DND-41 (cell line): ENCODE measurements at regions not wholly inside any gene's neighbourhood (a gene's known extent, or its start where the extent isn't known, plus 50 kb on each side); places are given as distances from the start of the nearest gene placed in this dataset.

Experiments
- CTCF ChIP-seq: IDR thresholded peaks from 2 replicates; pipeline ENCODE4 v1.5.1; 2012; ENCODE audit warnings: borderline replicate concordance, low read length, moderate library complexity, mild to moderate bottlenecking; ENCODE audit not compliant: poor library complexity, severe bottlenecking; ENCODE audit errors: extremely low read depth
- EZH2 ChIP-seq: IDR thresholded peaks from 3 replicates; pipeline ENCODE4 v1.6.1; 2012; ENCODE audit warnings: borderline replicate concordance, low read depth, mild to moderate bottlenecking, moderate library complexity, low read length, inconsistent platforms; ENCODE audit not compliant: severe bottlenecking

- TF ChIP-seq CTCF (no peak), EZH2 (no peak)
Measured at GRCh38 chr17:71470062-71470461, 650.8 kb upstream of the SOX9 start.
